IPS-18c (cell line): ENCODE measurements at regions not wholly inside any gene's neighbourhood (a gene's known extent, or its start where the extent isn't known, plus 50 kb on each side); places are given as distances from the start of the nearest gene placed in this dataset.
"Not testable (repeated sequence)": the region's sequence is repeated elsewhere in the genome, so short reads cannot be mapped to it uniquely, and the experiment has no call there.

ENCODE experiments used
- H3K4me3 ChIP-seq: 2 replicates; pipeline ENCODE4 v1.7.0; 2013; ENCODE audit warnings: low read depth, mild to moderate bottlenecking, low read length, moderate library complexity; ENCODE audit not compliant: insufficient read depth
- H3K9me3 ChIP-seq: one replicate; pipeline ENCODE4 v1.6.1; 2013; ENCODE audit warnings: mild to moderate bottlenecking, low read length, moderate library complexity; ENCODE audit not compliant: control insufficient read depth, insufficient read depth

GRCh38 chr20:26010942-26011276 is 314.3 kb upstream of the ZNF337 start:
- H3K4me3 ChIP-seq, H3K9me3 ChIP-seq: not testable (repeated sequence)

- H3K9me3 ChIP-seq: not testable (repeated sequence)
- H3K4me3 ChIP-seq: peak overlapping the region; percentile 40
Observed at GRCh38 chr20:26010224-26010941, 313.7 kb upstream of the ZNF337 start.

- H3K4me3 ChIP-seq: peak overlapping the region; percentile 40
Observed at GRCh38 chr20:26009402-26010223, 313.0 kb upstream of the ZNF337 start.

GRCh38 chr20:26008026-26008425 is 311.4 kb upstream of the ZNF337 start:
- not testable (repeated sequence) for H3K4me3 ChIP-seq, H3K9me3 ChIP-seq

More at GRCh38 chr20:26009402-26010223, 313.0 kb upstream of the ZNF337 start:
- H3K9me3 ChIP-seq: not testable (repeated sequence)

GRCh38 chr20:26006164-26006563 is 309.5 kb upstream of the ZNF337 start:
- H3K4me3 ChIP-seq, H3K9me3 ChIP-seq: not testable (repeated sequence)

- H3K4me3 ChIP-seq, H3K9me3 ChIP-seq: not testable (repeated sequence)
Observed at GRCh38 chr20:26003959-26004358, 307.3 kb upstream of the ZNF337 start.

GRCh38 chr20:25997367-25998038 is 300.9 kb upstream of the ZNF337 start:
- H3K4me3 ChIP-seq, H3K9me3 ChIP-seq: not testable (repeated sequence)

- H3K9me3 ChIP-seq: no peaks in the 10 kb centered on the region
- no peak overlapping the region for H3K4me3 ChIP-seq
Observed at GRCh38 chr20:25992146-25992545, 295.5 kb upstream of the ZNF337 start.

- H3K9me3 ChIP-seq: no peaks in the 10 kb centered on the region
- no peak overlapping the region for H3K4me3 ChIP-seq
Observed at GRCh38 chr20:25991756-25992130, 295.1 kb upstream of the ZNF337 start.

GRCh38 chr20:25991051-25991755 is 294.6 kb upstream of the ZNF337 start:
- no peak overlapping the region for H3K4me3 ChIP-seq
- H3K9me3 ChIP-seq: no peaks in the 10 kb centered on the region

- H3K9me3 ChIP-seq, H3K4me3 ChIP-seq: not testable (repeated sequence)
Observed at GRCh38 chr20:25989686-25990085, 293.0 kb upstream of the ZNF337 start.

- no peaks in the 10 kb centered on the region for H3K9me3 ChIP-seq
- H3K4me3 ChIP-seq: no peak overlapping the region
Observed at GRCh38 chr20:25989196-25989595, 292.5 kb upstream of the ZNF337 start.

- H3K4me3 ChIP-seq, H3K9me3 ChIP-seq: not testable (repeated sequence)
Observed at GRCh38 chr20:25987928-25988560, 291.4 kb upstream of the ZNF337 start.

- H3K9me3 ChIP-seq: no peaks in the 10 kb centered on the region
- no peak overlapping the region for H3K4me3 ChIP-seq
Observed at GRCh38 chr20:25987073-25987927, 290.6 kb upstream of the ZNF337 start.

- H3K9me3 ChIP-seq: no peaks in the 10 kb centered on the region
- H3K4me3 ChIP-seq: no peak overlapping the region
Observed at GRCh38 chr20:25985597-25985996, 288.9 kb upstream of the ZNF337 start.

GRCh38 chr20:25984933-25985332 is 288.3 kb upstream of the ZNF337 start:
- Histone ChIP-seq H3K4me3 (no peak overlapping the region), H3K9me3 (no peaks in the 10 kb centered on the region)
